GM21360 (cell line): ENCODE measurements at regions not wholly inside any gene's neighbourhood (a gene's known extent, or its start where the extent isn't known, plus 50 kb on each side); places are given as distances from the start of the nearest gene placed in this dataset.

Experiments used
- ATAC-seq: cut with Tn5 transposase; IDR thresholded peaks from one replicate; pipeline ENCODE4 v1.9.1; 2021; ENCODE audit warnings: mild to moderate bottlenecking, moderate library complexity; ENCODE audit not compliant: unreplicated experiment

- ATAC-seq = no peak
Observed at GRCh38 chr13:111632906-111633305, 312.5 kb downstream of the TEX29 start.

GRCh38 chr13:111633401-111633800 is 313.0 kb downstream of the TEX29 start:
- no peak for ATAC-seq

DNA sequence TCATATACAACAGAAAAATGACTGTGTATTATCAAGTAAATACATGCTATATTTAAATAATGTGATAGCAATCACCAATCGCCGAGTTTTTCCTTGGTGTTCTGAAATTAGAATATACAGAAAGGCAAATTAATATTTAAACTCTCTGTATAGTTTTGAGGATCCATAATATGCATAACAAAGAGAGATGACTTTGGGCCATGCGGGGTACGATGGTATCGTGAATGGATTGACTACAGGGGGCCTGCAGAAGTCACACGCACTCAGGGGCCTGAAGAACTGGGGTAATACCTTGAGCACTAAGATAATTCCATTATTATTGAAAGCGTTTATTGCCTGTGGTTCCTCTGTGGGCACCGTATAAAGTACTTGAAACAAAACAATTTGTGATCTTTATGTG is 314.0 kb downstream of the TEX29 start:
- ATAC-seq = no peak

DNA sequence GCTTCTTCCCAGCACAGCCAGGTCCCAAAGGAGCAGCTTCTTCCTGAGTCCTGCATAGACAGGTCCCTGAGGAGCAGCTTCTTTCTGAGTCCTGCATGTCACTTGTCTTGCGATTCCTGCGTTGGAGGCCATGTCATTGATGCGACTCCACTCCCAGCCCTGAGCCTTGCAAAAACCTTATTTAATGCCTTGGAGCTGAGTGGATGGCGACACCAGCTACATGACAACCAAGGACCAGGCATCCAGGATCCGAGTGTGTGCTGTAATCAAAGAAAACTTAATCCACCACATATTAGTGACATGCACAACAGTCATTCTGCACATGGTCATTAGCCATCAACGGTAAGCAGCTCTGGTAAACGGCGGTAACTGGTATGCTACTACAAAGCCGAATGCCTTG is 315.8 kb downstream of the TEX29 start:
- ATAC-seq = no peak

GRCh38 chr13:111636804-111637203 is 316.4 kb downstream of the TEX29 start:
- no peak for ATAC-seq

- no peak for ATAC-seq
Observed at GRCh38 chr13:111637365-111637764, 316.9 kb downstream of the TEX29 start.

DNA sequence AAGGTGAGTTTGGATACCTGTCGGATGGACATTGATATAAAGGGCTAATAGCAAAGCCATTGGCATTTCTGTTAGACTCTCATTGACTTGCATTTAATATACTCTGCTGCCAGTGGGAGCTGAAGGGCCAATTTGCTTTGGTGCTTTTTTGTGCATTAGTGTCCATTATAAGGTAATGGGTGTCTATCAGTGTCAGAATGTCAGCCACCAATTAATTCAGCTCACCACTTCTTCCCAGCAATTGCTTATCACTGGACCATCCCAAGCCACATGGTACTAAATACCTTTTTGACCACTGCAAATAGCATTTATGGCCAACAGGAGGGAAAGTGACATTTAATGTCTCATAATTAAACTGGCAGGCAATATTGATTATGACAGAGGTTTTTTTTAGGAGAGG is 317.8 kb downstream of the TEX29 start:
- ATAC-seq = no peak

GRCh38 chr13:111639196-111639705 is 318.8 kb downstream of the TEX29 start:
- ATAC-seq = no peak

- ATAC-seq = no peak
Observed at GRCh38 chr13:111640006-111640405, 319.6 kb downstream of the TEX29 start.

DNA sequence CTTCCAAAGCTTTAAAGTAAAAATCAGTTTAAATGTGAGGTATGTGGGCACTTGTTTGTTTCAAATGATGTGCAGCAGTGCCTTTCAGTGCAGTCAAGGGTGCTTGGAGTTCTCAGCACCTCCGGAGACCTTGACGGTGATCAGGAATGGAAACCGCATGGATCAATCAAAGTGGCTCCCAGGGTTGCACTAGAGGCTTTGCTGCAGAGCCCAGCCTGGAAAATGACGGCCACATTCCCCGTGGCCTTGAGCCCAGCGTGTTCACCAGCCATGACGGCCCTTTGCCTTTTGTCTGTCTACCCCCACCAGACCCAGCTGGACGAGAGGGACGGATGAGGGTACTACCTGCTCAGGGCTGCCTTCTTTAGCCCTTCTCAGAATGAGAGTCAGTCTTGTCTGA is 320.0 kb downstream of the TEX29 start:
- no peak for ATAC-seq

DNA sequence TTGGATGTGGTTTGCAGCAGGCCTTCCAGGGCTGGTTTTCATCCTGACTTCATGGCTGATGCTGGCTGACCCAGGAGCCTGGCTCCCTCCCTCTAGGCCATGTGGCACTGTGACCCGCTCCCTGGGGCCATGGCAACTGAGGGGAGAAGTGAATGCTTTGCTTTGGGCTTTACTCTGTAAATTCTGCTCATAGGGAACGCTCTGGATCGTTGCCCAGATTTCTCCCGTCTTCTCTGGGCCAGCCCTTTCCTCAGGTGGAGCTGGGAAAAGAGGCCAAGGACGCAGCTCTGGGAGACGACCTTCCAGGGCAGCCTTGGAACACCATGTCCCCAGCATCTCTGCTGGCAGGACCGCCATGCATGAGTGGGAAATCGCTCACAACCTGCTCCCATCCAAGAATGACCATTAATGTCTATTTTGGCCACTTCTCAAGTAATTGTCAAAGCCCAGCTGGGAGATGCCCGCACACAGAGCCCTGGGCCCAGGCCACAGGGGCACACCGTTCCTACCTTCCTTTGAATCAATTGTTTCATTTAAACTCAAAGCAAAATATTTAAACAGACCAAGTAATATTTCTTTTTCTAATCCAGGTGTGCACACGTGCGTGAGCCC is 321.8 kb downstream of the TEX29 start:
- ATAC-seq = no peak

DNA sequence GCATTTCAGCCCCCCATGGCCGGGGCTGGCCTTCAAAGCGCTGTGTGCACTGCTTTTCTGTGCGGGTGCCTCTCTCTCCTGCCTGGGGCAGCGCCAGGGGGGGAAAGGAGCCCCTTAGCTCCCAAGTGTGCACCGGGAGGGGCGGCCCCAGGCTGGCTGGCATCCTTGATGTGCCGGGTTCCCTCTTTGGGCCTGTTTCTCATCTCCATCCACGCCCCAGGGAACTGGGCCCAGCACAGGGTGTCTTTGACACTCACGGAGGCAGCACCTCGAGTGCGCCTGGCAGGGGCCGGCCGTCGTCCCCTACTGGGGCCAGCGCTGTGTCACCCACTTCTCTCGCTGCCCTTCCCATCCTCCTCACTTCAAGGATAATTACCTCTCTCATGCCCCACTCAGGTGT is 324.3 kb downstream of the TEX29 start:
- ATAC-seq = no peak

DNA sequence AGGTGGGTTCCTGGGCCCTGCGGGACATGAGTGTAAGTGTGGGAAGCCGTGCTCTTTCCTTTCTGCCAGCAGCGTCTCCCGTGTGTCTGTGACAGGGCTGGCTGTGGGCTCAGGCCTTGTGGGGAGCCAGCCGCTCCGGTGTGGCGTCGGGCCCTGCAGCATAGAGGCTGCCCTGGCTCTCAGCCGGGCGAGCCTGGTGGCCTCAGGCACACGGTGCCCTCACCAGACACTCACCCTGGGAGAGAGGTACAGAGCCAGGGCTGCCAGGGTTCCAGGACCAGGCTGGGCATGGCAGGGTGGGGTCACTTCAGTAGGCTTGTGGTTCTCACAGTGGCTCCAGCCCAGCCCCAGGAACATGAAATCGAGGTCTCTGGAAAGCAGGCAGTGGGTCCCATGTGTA is 324.8 kb downstream of the TEX29 start:
- no peak for ATAC-seq

- no peak for ATAC-seq
Observed at GRCh38 chr13:111645598-111646455, 325.4 kb downstream of the TEX29 start.

GRCh38 chr13:111646456-111646855 is 326.0 kb downstream of the TEX29 start:
- no peak for ATAC-seq

GRCh38 chr13:111648885-111649284 is 328.4 kb downstream of the TEX29 start:
- ATAC-seq = no peak

DNA sequence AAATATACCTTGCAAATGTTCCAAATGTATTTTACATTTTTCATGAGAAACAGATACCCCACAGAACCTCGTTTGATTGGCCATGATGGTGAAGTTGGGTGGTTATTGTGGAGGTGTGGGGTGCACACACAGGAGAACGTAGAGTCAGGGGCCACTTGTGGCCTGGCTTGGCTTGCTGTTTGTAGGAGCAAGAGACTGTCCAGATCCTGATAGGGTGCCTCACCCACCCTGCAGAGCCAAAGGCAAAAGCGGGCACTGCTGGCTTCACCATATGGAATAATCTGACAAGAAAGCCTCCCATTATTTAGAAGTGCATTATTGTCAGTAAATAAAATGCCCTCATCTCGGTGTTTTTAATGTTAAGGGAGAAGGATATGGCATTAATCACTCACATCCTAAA is 330.2 kb downstream of the TEX29 start:
- ATAC-seq = no peak

- ATAC-seq = no peak
Observed at GRCh38 chr13:111652676-111653075, 332.2 kb downstream of the TEX29 start.

- ATAC-seq = no peak
Observed at GRCh38 chr13:111654531-111654930, 334.1 kb downstream of the TEX29 start.

DNA sequence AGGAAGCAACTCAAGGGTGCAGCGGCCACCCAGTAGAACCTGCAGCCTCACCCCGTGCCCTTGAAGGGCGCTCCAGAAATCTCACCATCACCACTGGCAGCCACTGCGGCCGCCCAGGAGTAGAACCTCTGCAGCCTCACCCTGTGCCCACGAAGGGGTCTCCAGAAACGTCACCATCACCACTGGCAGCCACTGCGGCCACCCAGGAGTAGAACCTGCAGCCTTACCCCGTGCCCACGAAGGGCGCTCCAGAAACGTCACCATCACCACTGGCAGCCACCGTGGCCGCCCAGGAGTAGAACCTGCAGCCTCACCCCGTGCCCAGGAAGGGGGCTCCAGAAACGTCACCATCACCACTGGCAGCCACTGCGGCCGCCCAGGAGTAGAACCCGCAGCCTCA is 336.0 kb downstream of the TEX29 start:
- ATAC-seq = no peak

DNA sequence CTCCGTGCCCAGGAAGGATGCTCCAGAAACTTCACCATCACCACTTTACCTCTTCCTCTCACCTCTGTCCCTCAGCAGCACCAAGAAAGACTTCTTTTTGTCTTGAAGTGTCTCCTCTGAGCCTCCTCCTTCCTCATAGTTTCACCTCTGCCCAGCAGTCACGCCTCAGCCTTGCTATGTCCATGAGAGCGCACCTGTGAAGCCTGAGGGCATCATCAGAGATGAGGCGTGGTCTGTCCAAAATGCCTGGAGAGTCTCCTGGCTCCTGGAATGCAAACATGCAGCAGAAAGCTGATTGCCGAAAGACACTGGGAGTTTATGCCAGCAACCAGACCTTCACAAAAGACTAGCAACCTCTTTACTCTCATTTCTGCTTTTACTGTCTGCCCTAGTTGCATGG is 336.6 kb downstream of the TEX29 start:
- ATAC-seq = no peak
